Smooth muscle cell (in vitro differentiated cells): ENCODE measurements at regions not wholly inside any gene's neighbourhood (a gene's known extent, or its start where the extent isn't known, plus 50 kb on each side); places are given as distances from the start of the nearest gene placed in this dataset.

Experiments
- DNase-seq: peaks from one replicate; lab custom pipeline; 2025; ENCODE audit not compliant: unreplicated experiment; lab: John Stamatoyannopoulos, UW
- H2AFZ ChIP-seq: fragments of 200-600 bp; sonication (generic); 2 replicates; pipeline ENCODE4 v1.6.0; 2016; ENCODE audit warnings: antibody characterized with exemption, low read depth, mild to moderate bottlenecking
- H3F3A ChIP-seq: fragments of 200-600 bp; sonication (generic); 2 replicates; pipeline ENCODE4 v1.6.0; 2017; ENCODE audit warnings: antibody characterized with exemption, low read depth
- H3K27ac ChIP-seq: fragments of 200-600 bp; sonication (generic); 2 replicates; pipeline ENCODE4 v1.5.1; 2016; ENCODE audit warnings: low read depth, mild to moderate bottlenecking
- H3K27me3 ChIP-seq: fragments of 200-600 bp; sonication (generic); 2 replicates; pipeline ENCODE4 v1.6.1; 2016; ENCODE audit warnings: low read depth, mild to moderate bottlenecking
- H3K36me3 ChIP-seq: fragments of 200-600 bp; sonication (generic); 2 replicates; pipeline ENCODE4 v1.5.1; 2016; ENCODE audit warnings: low read depth
- H3K4me1 ChIP-seq: fragments of 200-600 bp; sonication (generic); 2 replicates; pipeline ENCODE4 v1.5.1; 2016; ENCODE audit warnings: low read depth
- H3K4me2 ChIP-seq: fragments of 200-600 bp; sonication (generic); 2 replicates; pipeline ENCODE4 v1.6.0; 2016; ENCODE audit warnings: mild to moderate bottlenecking
- H3K4me3 ChIP-seq: fragments of 200-600 bp; sonication (generic); 2 replicates; pipeline ENCODE4 v1.5.1; 2016; ENCODE audit warnings: mild to moderate bottlenecking
- H3K79me2 ChIP-seq: fragments of 200-600 bp; sonication (generic); 2 replicates; pipeline ENCODE4 v1.6.0; 2016; ENCODE audit warnings: low read depth, mild to moderate bottlenecking
- H3K9ac ChIP-seq: fragments of 200-600 bp; sonication (generic); 2 replicates; pipeline ENCODE4 v1.6.0; 2016; ENCODE audit warnings: low read depth
- H3K9me3 ChIP-seq: fragments of 200-600 bp; sonication (generic); replicated peaks from 2 replicates; pipeline ENCODE4 v1.5.1; 2016; ENCODE audit warnings: low read depth
- H4K20me1 ChIP-seq: fragments of 200-600 bp; sonication (generic); 2 replicates; pipeline ENCODE4 v1.6.0; 2016; ENCODE audit warnings: low read depth
- WGBS: methylation state at CpG from one replicate; pipeline ENCODE4 v1.1.7; 2016; ENCODE audit warnings: low lambda C conversion rate; 5-methylcytosine and 5-hydroxymethylcytosine counted together
- TF ChIP-seq, protein P1 (sequence below): fragments of 200-600 bp; sonication (generic); IDR thresholded peaks from 2 replicates; pipeline ENCODE4 v1.5.1; 2017; ENCODE audit warnings: borderline replicate concordance, mild to moderate bottlenecking, antibody characterized with exemption; ENCODE audit not compliant: insufficient read depth, poor library complexity, severe bottlenecking

DNA sequence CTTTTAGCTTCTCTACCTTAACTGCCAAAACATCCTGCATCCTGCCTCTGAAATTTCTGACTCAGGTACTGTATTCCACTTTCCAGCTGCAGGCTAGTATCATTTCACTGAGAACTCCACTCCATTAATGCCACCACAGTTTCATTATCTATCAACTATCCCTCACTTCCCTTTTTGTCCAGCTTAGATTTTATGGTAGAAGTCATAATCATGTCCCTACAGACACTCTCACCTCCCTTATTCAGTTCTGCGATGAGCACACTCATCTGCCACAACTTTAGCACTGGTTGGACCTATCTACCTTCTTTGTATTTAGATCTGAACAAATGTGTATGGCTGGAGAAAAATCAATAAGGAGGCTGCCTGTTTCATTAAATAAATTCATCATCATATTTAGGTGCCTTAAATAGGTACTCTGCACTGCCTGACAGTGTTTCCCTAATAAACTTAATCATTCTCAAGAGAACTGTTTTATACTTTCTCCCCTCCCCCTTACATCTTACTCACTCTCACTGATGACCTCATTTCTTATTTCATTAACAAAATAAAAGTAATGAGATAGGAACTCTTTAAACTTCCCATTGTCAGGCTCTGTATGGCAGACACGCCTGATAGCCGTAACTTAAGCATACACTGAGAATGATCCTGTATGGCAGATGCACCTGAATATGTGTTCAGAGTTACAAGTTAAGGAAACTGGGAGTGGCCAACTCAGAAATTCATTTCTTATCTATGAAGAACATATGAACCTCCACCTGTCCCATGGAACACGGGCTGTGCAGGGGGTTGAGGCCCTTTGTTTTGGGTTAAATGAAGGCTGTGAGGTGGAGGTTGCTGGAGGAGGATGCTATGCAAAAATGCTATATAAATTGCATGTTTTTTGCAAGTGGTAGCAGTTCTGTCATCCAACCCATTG is 95.3 kb upstream of the MAN1A1 start:
- Histone ChIP-seq H3K79me2 (no peaks in the 10 kb centered on the region), H4K20me1 (no peaks in the 10 kb centered on the region), H3K9me3 (no peaks in the 10 kb centered on the region), H3K36me3 (no peaks in the 10 kb centered on the region), H2AFZ (no peak overlapping the region), H3K27ac (no peak overlapping the region), H3K27me3 (no peaks in the 10 kb centered on the region), H3K4me3 (no peak overlapping the region), H3F3A (peaks cover 7% of the 10 kb centered on the region), H3K4me1 (peaks cover 10% of the 10 kb centered on the region), H3K4me2 (no peak overlapping the region), H3K9ac (no peak overlapping the region)
- TF ChIP-seq, protein P1, sequence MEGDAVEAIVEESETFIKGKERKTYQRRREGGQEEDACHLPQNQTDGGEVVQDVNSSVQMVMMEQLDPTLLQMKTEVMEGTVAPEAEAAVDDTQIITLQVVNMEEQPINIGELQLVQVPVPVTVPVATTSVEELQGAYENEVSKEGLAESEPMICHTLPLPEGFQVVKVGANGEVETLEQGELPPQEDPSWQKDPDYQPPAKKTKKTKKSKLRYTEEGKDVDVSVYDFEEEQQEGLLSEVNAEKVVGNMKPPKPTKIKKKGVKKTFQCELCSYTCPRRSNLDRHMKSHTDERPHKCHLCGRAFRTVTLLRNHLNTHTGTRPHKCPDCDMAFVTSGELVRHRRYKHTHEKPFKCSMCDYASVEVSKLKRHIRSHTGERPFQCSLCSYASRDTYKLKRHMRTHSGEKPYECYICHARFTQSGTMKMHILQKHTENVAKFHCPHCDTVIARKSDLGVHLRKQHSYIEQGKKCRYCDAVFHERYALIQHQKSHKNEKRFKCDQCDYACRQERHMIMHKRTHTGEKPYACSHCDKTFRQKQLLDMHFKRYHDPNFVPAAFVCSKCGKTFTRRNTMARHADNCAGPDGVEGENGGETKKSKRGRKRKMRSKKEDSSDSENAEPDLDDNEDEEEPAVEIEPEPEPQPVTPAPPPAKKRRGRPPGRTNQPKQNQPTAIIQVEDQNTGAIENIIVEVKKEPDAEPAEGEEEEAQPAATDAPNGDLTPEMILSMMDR = no peak
- 88% methylated on average over 4 of the region's 4 CpGs for WGBS
- no peak for DNase-seq

DNA sequence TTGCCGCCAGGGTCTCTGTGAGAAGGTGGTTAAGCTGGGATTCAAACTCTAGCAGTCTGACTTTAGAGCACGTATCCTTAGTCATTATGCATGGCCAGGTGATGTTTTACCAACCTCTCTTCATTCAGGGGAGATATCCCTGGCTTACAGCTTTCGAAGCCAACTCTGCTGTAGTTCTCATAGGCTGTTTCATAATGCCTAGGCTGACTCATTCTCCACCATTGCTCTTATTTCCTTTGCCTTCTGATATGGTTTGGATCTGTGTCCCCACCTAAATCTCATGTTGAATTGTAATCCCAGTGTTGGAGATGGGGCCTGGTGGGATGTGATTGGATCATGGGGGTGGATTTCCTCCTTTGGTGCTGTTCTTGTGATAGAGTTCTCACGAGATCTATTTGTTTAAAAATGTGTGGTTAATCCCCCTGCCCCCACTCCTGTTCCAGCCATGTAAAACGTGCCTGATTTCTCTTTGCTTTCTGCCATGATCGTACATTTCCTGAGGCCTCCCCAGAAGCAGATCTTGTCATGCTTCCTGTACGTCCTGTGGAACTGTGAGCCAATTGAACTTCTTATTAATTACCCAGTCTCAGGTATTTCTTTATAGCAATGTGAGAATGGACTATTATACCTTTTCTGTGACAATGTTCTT is 94.6 kb upstream of the MAN1A1 start:
- H3K9me3 ChIP-seq = no peaks in the 10 kb centered on the region
- no peak overlapping the region for H2AFZ ChIP-seq
- no peak for DNase-seq
- no peak overlapping the region for H3K4me2 ChIP-seq
- H3K27me3 ChIP-seq = no peaks in the 10 kb centered on the region
- H3K9ac ChIP-seq = no peak overlapping the region
- no peak overlapping the region for H3K27ac ChIP-seq
- no peaks in the 10 kb centered on the region for H3K36me3 ChIP-seq
- no peak overlapping the region for H3K4me3 ChIP-seq
- TF ChIP-seq, protein P1 = no peak
- no peaks in the 10 kb centered on the region for H3K79me2 ChIP-seq
- WGBS = 77% methylated on average over 7 of the region's 7 CpGs
- peaks cover 7% of the 10 kb centered on the region for H3F3A ChIP-seq
- no peaks in the 10 kb centered on the region for H4K20me1 ChIP-seq
- H3K4me1 ChIP-seq = peaks cover 10% of the 10 kb centered on the region

DNA sequence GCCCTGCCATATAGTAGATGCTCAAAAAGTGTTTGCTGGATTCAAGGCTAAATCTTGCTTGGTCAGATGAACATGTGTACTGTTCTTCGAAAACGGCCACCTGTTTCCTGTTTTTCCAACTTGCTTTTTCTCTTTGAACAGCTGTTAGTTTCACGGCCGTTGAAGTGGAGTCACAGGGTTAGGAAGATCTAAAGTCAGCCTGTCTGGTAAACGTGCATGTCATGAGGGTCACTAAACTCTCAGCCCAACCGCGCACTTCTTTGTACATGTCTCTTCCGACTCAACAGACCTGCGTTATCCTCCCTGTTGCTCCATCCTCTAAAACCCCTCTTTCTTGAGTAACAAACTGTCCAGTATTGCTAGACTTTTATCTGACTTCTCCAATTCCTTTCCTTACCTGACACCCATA is 93.2 kb upstream of the MAN1A1 start:
- H3F3A ChIP-seq = peaks cover 7% of the 10 kb centered on the region
- no peak overlapping the region for H3K4me3 ChIP-seq
- H3K36me3 ChIP-seq = no peaks in the 10 kb centered on the region
- 89% methylated on average over 9 of the region's 9 CpGs for WGBS
- H3K9me3 ChIP-seq = no peaks in the 10 kb centered on the region
- H3K27me3 ChIP-seq = no peaks in the 10 kb centered on the region
- peaks cover 10% of the 10 kb centered on the region for H3K4me1 ChIP-seq
- no peaks in the 10 kb centered on the region for H4K20me1 ChIP-seq
- TF ChIP-seq, protein P1 = no peak
- no peak for DNase-seq
- no peak overlapping the region for H3K9ac ChIP-seq
- H3K27ac ChIP-seq = no peak overlapping the region
- H3K4me2 ChIP-seq = no peak overlapping the region
- no peaks in the 10 kb centered on the region for H3K79me2 ChIP-seq
- H2AFZ ChIP-seq = no peak overlapping the region
